ENCODE measurements at regions not wholly inside any gene's neighbourhood (a gene's known extent, or its start where the extent isn't known, plus 50 kb on each side); places are given as distances from the start of the nearest gene placed in this dataset.

DNA sequence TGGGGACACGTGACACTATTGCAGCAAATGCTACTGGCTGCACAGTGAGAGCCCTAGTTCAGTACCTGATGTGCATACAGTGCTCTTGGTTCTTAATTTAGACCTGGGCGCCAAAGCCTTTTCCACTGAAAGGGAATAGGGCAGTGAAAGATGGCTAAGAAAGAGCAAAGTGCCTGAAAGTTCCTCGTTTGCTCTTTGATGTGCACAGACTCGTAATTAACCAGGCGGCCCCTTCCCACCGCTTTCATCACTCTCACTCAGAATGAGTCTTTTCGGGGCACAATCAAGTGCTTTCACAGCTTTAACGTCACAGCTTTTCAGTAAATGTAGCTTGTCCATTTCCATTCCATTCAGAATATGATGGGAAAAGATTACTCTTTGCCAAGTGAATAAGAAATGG, 116.6 kb upstream of the ADRA1B start:
- TF ChIP-seq EZH2 (IDR thresholded peaks at IDR 0.05; ENCODE audit: insufficient read depth, poor library complexity, severe bottlenecking) (no peak), EZH2phosphoT487 (IDR thresholded peaks at IDR 0.05; ENCODE audit: insufficient read depth, low read depth) (no peak)
- in situ Hi-C loops (cut with MboI): no loop called here
- no peaks in the 10 kb centered on the region for H4K20me1 ChIP-seq (ENCODE audit: insufficient read depth)
- no peak overlapping the region for H3K9ac ChIP-seq
- H3K27ac ChIP-seq: no peak overlapping the region
- no peaks in the 10 kb centered on the region for H3K36me3 ChIP-seq (ENCODE audit: low read depth)
- H3K27me3 ChIP-seq (replicated peaks; ENCODE audit: insufficient read depth): no peaks in the 10 kb centered on the region
- no peak overlapping the region for H3K4me2 ChIP-seq (ENCODE audit: unreplicated experiment)
- no peak overlapping the region for H3K4me3 ChIP-seq
- no peaks in the 10 kb centered on the region for H3K9me3 ChIP-seq (ENCODE audit: low read depth)
- no peaks in the 10 kb centered on the region for H3K79me2 ChIP-seq (ENCODE audit: insufficient read depth)
- H3K4me1 ChIP-seq (ENCODE audit: insufficient read depth): peaks cover 4% of the 10 kb centered on the region; the same call in 1 of the 2 replicates
- no peak overlapping the region for H2AFZ ChIP-seq
- WGBS, 2 experiments (ENCODE audit: low coverage in 1 of 2, low lambda C conversion rate in 2 of 2, missing lambda C conversion rate in 2 of 2): 86 to 91% methylated on average over 8 of the region's 8 CpGs
- H3K9me2 ChIP-seq (ENCODE audit: insufficient read depth): no peaks in the 10 kb centered on the region
- no peak for DNase-seq
- 0 out of 2 replicates have a peak, but pooled peaks cover 3% of the 10 kb centered on the region for H3F3A ChIP-seq (ENCODE audit: insufficient read depth)

DNA sequence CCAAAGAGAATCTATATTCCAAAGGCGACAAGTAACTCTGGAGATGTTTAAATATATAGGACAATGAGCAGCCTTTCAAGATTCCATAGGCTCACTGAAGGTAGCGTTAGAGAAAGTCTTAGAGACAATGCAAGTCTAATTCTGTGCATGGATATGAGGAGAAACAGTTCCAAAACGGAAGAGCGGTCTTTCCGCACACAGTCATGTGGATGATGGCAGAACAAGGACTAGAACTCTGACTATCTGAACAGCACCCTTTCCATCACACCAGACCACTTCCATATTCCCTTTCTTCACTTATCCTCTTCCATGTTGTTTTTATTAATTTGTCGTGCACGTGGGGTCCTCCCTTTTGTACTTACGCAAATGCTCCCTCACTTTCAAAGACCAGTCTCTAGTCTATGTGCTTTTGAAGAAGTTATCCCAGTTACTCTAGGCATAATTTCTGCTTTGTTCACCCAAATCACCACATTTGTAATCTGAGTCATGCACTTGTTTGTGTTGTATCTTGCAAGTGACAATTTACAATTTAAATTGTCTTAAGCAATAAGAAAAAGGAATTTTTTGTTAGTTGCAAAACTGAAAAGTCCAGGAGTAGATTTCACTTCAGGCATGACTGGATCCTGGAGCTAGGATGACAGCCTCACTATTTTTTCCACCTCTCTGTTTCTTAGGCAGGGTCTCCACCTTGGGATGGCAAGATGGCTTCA, 116.0 kb upstream of the ADRA1B start:
- Histone ChIP-seq H3K9me3 (ENCODE audit: low read depth) (no peaks in the 10 kb centered on the region), H3K36me3 (ENCODE audit: low read depth) (no peaks in the 10 kb centered on the region), H3K27me3 (replicated peaks; ENCODE audit: insufficient read depth) (no peaks in the 10 kb centered on the region), H3K79me2 (ENCODE audit: insufficient read depth) (no peaks in the 10 kb centered on the region), H2AFZ (no peak overlapping the region), H3K4me2 (ENCODE audit: unreplicated experiment) (no peak overlapping the region), H3F3A (ENCODE audit: insufficient read depth) (peaks cover 9% of the 10 kb centered on the region), H3K9me2 (ENCODE audit: insufficient read depth) (no peaks in the 10 kb centered on the region), H4K20me1 (ENCODE audit: insufficient read depth) (no peaks in the 10 kb centered on the region), H3K9ac (no peak overlapping the region), H3K4me3 (no peak overlapping the region), H3K27ac (no peak overlapping the region), H3K4me1 (ENCODE audit: insufficient read depth) (peaks cover 10% of the 10 kb centered on the region)
- TF ChIP-seq EZH2phosphoT487 (IDR thresholded peaks at IDR 0.05; ENCODE audit: insufficient read depth, low read depth): no peak
- TF ChIP-seq EZH2 (IDR thresholded peaks at IDR 0.05; ENCODE audit: insufficient read depth, poor library complexity, severe bottlenecking): no peak
- 97 to 98% methylated on average over 8 of the region's 8 CpGs for WGBS, 2 experiments (ENCODE audit: low coverage in 1 of 2, low lambda C conversion rate in 2 of 2, missing lambda C conversion rate in 2 of 2)
- no peak for DNase-seq
- in situ Hi-C loops (cut with MboI): no loop called here

- Histone ChIP-seq H3K9ac (no peak overlapping the region), H2AFZ (no peak overlapping the region), H3K27ac (no peak overlapping the region), H3K36me3 (ENCODE audit: low read depth) (no peaks in the 10 kb centered on the region), H3K79me2 (ENCODE audit: insufficient read depth) (no peaks in the 10 kb centered on the region), H3K9me3 (ENCODE audit: low read depth) (no peaks in the 10 kb centered on the region), H3K4me3 (no peak overlapping the region), H3K27me3 (replicated peaks; ENCODE audit: insufficient read depth) (no peaks in the 10 kb centered on the region), H3K4me1 (ENCODE audit: insufficient read depth) (peaks cover 11% of the 10 kb centered on the region), H3F3A (ENCODE audit: insufficient read depth) (peaks cover 13% of the 10 kb centered on the region), H3K9me2 (ENCODE audit: insufficient read depth) (no peaks in the 10 kb centered on the region), H3K4me2 (ENCODE audit: unreplicated experiment) (no peak overlapping the region), H4K20me1 (ENCODE audit: insufficient read depth) (no peaks in the 10 kb centered on the region)
- 86 to 89% methylated on average over 8 of the region's 8 CpGs for WGBS, 2 experiments (ENCODE audit: low coverage in 1 of 2, low lambda C conversion rate in 2 of 2, missing lambda C conversion rate in 2 of 2)
- in situ Hi-C loops (cut with MboI): no loop called here
- DNase-seq: no peak
- TF ChIP-seq EZH2 (IDR thresholded peaks at IDR 0.05; ENCODE audit: insufficient read depth, poor library complexity, severe bottlenecking) (no peak), EZH2phosphoT487 (IDR thresholded peaks at IDR 0.05; ENCODE audit: insufficient read depth, low read depth) (no peak)
Measured at GRCh38 chr5:159801303-159801702, 115.0 kb upstream of the ADRA1B start.

DNA sequence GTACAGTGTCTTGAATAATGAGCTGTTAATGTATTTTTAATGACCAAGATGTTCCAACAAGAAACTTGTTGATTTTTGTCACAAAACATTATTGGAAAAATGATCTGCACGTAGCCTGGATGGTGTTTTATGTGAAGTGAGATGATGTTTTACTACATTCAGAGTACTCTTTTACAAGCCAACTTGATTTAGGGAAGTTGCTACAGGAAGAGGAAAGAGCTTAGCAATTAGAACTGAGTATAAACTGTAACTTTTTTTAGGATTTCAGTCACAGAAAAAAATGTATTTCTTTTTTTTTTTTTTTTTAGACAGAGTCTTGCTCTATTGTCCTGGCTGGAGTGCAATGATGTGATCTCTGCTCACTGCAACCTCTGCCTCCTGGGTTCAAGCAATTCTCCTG, 113.6 kb upstream of the ADRA1B start:
- Histone ChIP-seq H3K27me3 (replicated peaks; ENCODE audit: insufficient read depth) (no peaks in the 10 kb centered on the region), H3F3A (ENCODE audit: insufficient read depth) (peaks cover 13% of the 10 kb centered on the region), H3K9me2 (ENCODE audit: insufficient read depth) (no peaks in the 10 kb centered on the region), H2AFZ (no peak overlapping the region), H3K4me2 (ENCODE audit: unreplicated experiment) (no peak overlapping the region), H4K20me1 (ENCODE audit: insufficient read depth) (no peaks in the 10 kb centered on the region), H3K9ac (no peak overlapping the region), H3K36me3 (ENCODE audit: low read depth) (no peaks in the 10 kb centered on the region), H3K79me2 (ENCODE audit: insufficient read depth) (no peaks in the 10 kb centered on the region), H3K27ac (no peak overlapping the region), H3K9me3 (ENCODE audit: low read depth) (no peaks in the 10 kb centered on the region), H3K4me1 (ENCODE audit: insufficient read depth) (peaks cover 11% of the 10 kb centered on the region), H3K4me3 (no peak overlapping the region)
- 92 to 94% methylated on average over 1 of the region's 1 CpG for WGBS, 2 experiments (ENCODE audit: low coverage in 1 of 2, low lambda C conversion rate in 2 of 2, missing lambda C conversion rate in 2 of 2)
- TF ChIP-seq EZH2 (IDR thresholded peaks at IDR 0.05; ENCODE audit: insufficient read depth, poor library complexity, severe bottlenecking): no peak
- TF ChIP-seq EZH2phosphoT487 (IDR thresholded peaks at IDR 0.05; ENCODE audit: insufficient read depth, low read depth): no peak
- in situ Hi-C loops (cut with MboI): no loop called here
- DNase-seq: no peak

Measured in GM23248 (cell line).